ENCODE measurements at regions not wholly inside any gene's neighbourhood (a gene's known extent, or its start where the extent isn't known, plus 50 kb on each side); places are given as distances from the start of the nearest gene placed in this dataset.

- ATAC-seq = no peak
These were observed 89.1 kb upstream of the COL24A1 start for GRCh38 chr1:86245566-86246190.

GRCh38 chr1:86239894-86240293, 83.3 kb upstream of the COL24A1 start:
- H3K27me3 Mint-ChIP-seq = no peaks in the 10 kb centered on the region
- no peak for ATAC-seq
- no peaks in the 10 kb centered on the region for H3K36me3 Mint-ChIP-seq
- no peak overlapping the region for H3K27ac Mint-ChIP-seq
- H3K9me3 Mint-ChIP-seq = peaks cover 7% of the 10 kb centered on the region
- H3K4me1 Mint-ChIP-seq = no peaks in the 10 kb centered on the region
- H3K4me3 Mint-ChIP-seq = no peak overlapping the region

More at GRCh38 chr1:86245566-86246190, 89.1 kb upstream of the COL24A1 start:
- no peak overlapping the region for H3K4me3 Mint-ChIP-seq
- no peak overlapping the region for H3K27ac Mint-ChIP-seq
- no peaks in the 10 kb centered on the region for H3K4me1 Mint-ChIP-seq
- no peaks in the 10 kb centered on the region for H3K27me3 Mint-ChIP-seq
- no peaks in the 10 kb centered on the region for H3K9me3 Mint-ChIP-seq
- no peaks in the 10 kb centered on the region for H3K36me3 Mint-ChIP-seq

GRCh38 chr1:86239490-86239889, 82.9 kb upstream of the COL24A1 start:
- H3K4me1 Mint-ChIP-seq = no peaks in the 10 kb centered on the region
- no peak overlapping the region for H3K4me3 Mint-ChIP-seq

GRCh38 chr1:86238226-86238625, 81.7 kb upstream of the COL24A1 start:
- no peak overlapping the region for H3K4me3 Mint-ChIP-seq
- H3K4me1 Mint-ChIP-seq = peaks cover 4% of the 10 kb centered on the region
- ATAC-seq = no peak
- H3K36me3 Mint-ChIP-seq = no peaks in the 10 kb centered on the region
- H3K9me3 Mint-ChIP-seq = peaks cover 7% of the 10 kb centered on the region
- no peak overlapping the region for H3K27ac Mint-ChIP-seq
- no peaks in the 10 kb centered on the region for H3K27me3 Mint-ChIP-seq

More at GRCh38 chr1:86239490-86239889, 82.9 kb upstream of the COL24A1 start:
- peaks cover 7% of the 10 kb centered on the region for H3K9me3 Mint-ChIP-seq
- no peak overlapping the region for H3K27ac Mint-ChIP-seq
- ATAC-seq = no peak
- no peaks in the 10 kb centered on the region for H3K36me3 Mint-ChIP-seq
- H3K27me3 Mint-ChIP-seq = no peaks in the 10 kb centered on the region

- H3K36me3 Mint-ChIP-seq = no peaks in the 10 kb centered on the region
- peaks cover 14% of the 10 kb centered on the region for H3K27me3 Mint-ChIP-seq
- no peak overlapping the region for H3K4me3 Mint-ChIP-seq
- ATAC-seq = no peak
- no peak overlapping the region for H3K27ac Mint-ChIP-seq
- peaks cover 7% of the 10 kb centered on the region for H3K9me3 Mint-ChIP-seq
- peaks cover 6% of the 10 kb centered on the region for H3K4me1 Mint-ChIP-seq
These were observed 79.3 kb upstream of the COL24A1 start for GRCh38 chr1:86235852-86236251.

- no peak overlapping the region for H3K27ac Mint-ChIP-seq
- no peak overlapping the region for H3K4me3 Mint-ChIP-seq
- H3K9me3 Mint-ChIP-seq = peaks cover 7% of the 10 kb centered on the region
- no peak for ATAC-seq
- peaks cover 6% of the 10 kb centered on the region for H3K4me1 Mint-ChIP-seq
- H3K27me3 Mint-ChIP-seq = peaks cover 21% of the 10 kb centered on the region
- no peaks in the 10 kb centered on the region for H3K36me3 Mint-ChIP-seq
These were observed 76.8 kb upstream of the COL24A1 start for GRCh38 chr1:86233403-86233802.

- no peak for ATAC-seq
- Mint-ChIP-seq H3K9me3 (peaks cover 2% of the 10 kb centered on the region), H3K4me3 (no peak overlapping the region), H3K27me3 (peaks cover 21% of the 10 kb centered on the region), H3K36me3 (no peaks in the 10 kb centered on the region), H3K27ac (no peak overlapping the region), H3K4me1 (peaks cover 6% of the 10 kb centered on the region)
These were observed 74.5 kb upstream of the COL24A1 start for GRCh38 chr1:86231076-86231475.

GRCh38 chr1:86229405-86229975, 72.9 kb upstream of the COL24A1 start:
- Mint-ChIP-seq H3K4me3 (no peak overlapping the region), H3K36me3 (no peaks in the 10 kb centered on the region), H3K27ac (no peak overlapping the region), H3K27me3 (peaks cover 21% of the 10 kb centered on the region), H3K9me3 (no peaks in the 10 kb centered on the region), H3K4me1 (peaks cover 6% of the 10 kb centered on the region)
- ATAC-seq = no peak

- H3K36me3 Mint-ChIP-seq = no peaks in the 10 kb centered on the region
These were observed 72.0 kb upstream of the COL24A1 start for GRCh38 chr1:86228546-86228945.

GRCh38 chr1:86227026-86227425, 70.5 kb upstream of the COL24A1 start:
- no peaks in the 10 kb centered on the region for H3K9me3 Mint-ChIP-seq
- no peak overlapping the region for H3K27ac Mint-ChIP-seq
- peaks cover 19% of the 10 kb centered on the region for H3K27me3 Mint-ChIP-seq
- H3K36me3 Mint-ChIP-seq = no peaks in the 10 kb centered on the region
- H3K4me3 Mint-ChIP-seq = no peak overlapping the region
- no peaks in the 10 kb centered on the region for H3K4me1 Mint-ChIP-seq
- no peak for ATAC-seq

More at GRCh38 chr1:86228546-86228945, 72.0 kb upstream of the COL24A1 start:
- Mint-ChIP-seq H3K27me3 (peaks cover 21% of the 10 kb centered on the region), H3K27ac (no peak overlapping the region), H3K9me3 (no peaks in the 10 kb centered on the region), H3K4me3 (no peak overlapping the region), H3K4me1 (peaks cover 5% of the 10 kb centered on the region)
- no peak for ATAC-seq

- Mint-ChIP-seq H3K4me3 (no peak overlapping the region), H3K4me1 (no peaks in the 10 kb centered on the region), H3K36me3 (no peaks in the 10 kb centered on the region), H3K9me3 (no peaks in the 10 kb centered on the region), H3K27me3 (peaks cover 11% of the 10 kb centered on the region), H3K27ac (no peak overlapping the region)
- ATAC-seq = no peak
These were observed 69.6 kb upstream of the COL24A1 start for GRCh38 chr1:86226204-86226603.

GRCh38 chr1:86224651-86225310, 68.2 kb upstream of the COL24A1 start:
- peaks cover 4% of the 10 kb centered on the region for H3K27me3 Mint-ChIP-seq
- H3K27ac Mint-ChIP-seq = no peak overlapping the region
- no peaks in the 10 kb centered on the region for H3K36me3 Mint-ChIP-seq
- no peaks in the 10 kb centered on the region for H3K4me1 Mint-ChIP-seq
- no peaks in the 10 kb centered on the region for H3K9me3 Mint-ChIP-seq
- ATAC-seq = no peak
- no peak overlapping the region for H3K4me3 Mint-ChIP-seq

GRCh38 chr1:86218859-86219258, 62.3 kb upstream of the COL24A1 start:
- Mint-ChIP-seq H3K36me3 (no peaks in the 10 kb centered on the region), H3K4me3 (no peak overlapping the region), H3K4me1 (no peaks in the 10 kb centered on the region), H3K27ac (no peak overlapping the region), H3K9me3 (no peaks in the 10 kb centered on the region), H3K27me3 (no peaks in the 10 kb centered on the region)
- ATAC-seq = no peak

- H3K27me3 Mint-ChIP-seq = no peaks in the 10 kb centered on the region
- H3K4me3 Mint-ChIP-seq = no peak overlapping the region
- no peaks in the 10 kb centered on the region for H3K36me3 Mint-ChIP-seq
- no peak for ATAC-seq
- no peak overlapping the region for H3K27ac Mint-ChIP-seq
- no peaks in the 10 kb centered on the region for H3K4me1 Mint-ChIP-seq
- H3K9me3 Mint-ChIP-seq = no peaks in the 10 kb centered on the region
These were observed 58.0 kb upstream of the COL24A1 start for GRCh38 chr1:86214605-86215004.

GRCh38 chr1:86209346-86209745, 52.8 kb upstream of the COL24A1 start:
- Mint-ChIP-seq H3K4me1 (no peaks in the 10 kb centered on the region), H3K36me3 (no peaks in the 10 kb centered on the region), H3K27ac (no peak overlapping the region), H3K9me3 (no peaks in the 10 kb centered on the region), H3K27me3 (no peaks in the 10 kb centered on the region), H3K4me3 (no peak overlapping the region)
- ATAC-seq = no peak

- Mint-ChIP-seq H3K4me3 (no peak overlapping the region), H3K4me1 (no peaks in the 10 kb centered on the region), H3K36me3 (no peaks in the 10 kb centered on the region), H3K9me3 (no peaks in the 10 kb centered on the region), H3K27ac (no peak overlapping the region), H3K27me3 (no peaks in the 10 kb centered on the region)
- ATAC-seq = no peak
These were observed 50.8 kb upstream of the COL24A1 start for GRCh38 chr1:86207323-86207722.

Measured in stimulated activated memory B cell treated with anti-CD40 and anti-IgM and Interleukin-4, amounts not matched to agents 10 μg/mL and 1 μg/mL and 100 μg/mL, for 72 hours (primary cell).